ENCODE measurements at regions not wholly inside any gene's neighbourhood (a gene's known extent, or its start where the extent isn't known, plus 50 kb on each side); places are given as distances from the start of the nearest gene placed in this dataset.
"Not testable (repeated sequence)": the region's sequence is repeated elsewhere in the genome, so short reads cannot be mapped to it uniquely, and the experiment has no call there.

GRCh38 chr3:126283651-126284050, 73.6 kb downstream of the KLF15 start:
- TF ChIP-seq CTCF, POLR2AphosphoS5 (IDR thresholded peaks at IDR 0.05): not testable (repeated sequence)
